Adrenal gland (tissue), 9 donors: ENCODE measurements at regions not wholly inside any gene's neighbourhood (a gene's known extent, or its start where the extent isn't known, plus 50 kb on each side); places are given as distances from the start of the nearest gene placed in this dataset.

Source experiments
- DNase-seq, 7 donors: peaks; one replicate each; pipeline ENCODE4 v3.0.0-alpha.2; 2019 to 2020
- H3K27ac ChIP-seq, 5 donors: fragments of 200-600 bp; sonication (generic) in 4 of 5; 1 replicate in 3 of 5; 2 replicates in 2 of 5; pipeline versions ENCODE4 v1.5.1 to v1.8.0; 2016 to 2020; ENCODE audit warnings: mild to moderate bottlenecking in 1 of 5
- H3K27me3 ChIP-seq: fragments of 200-600 bp; 2 replicates; pipeline ENCODE4 v1.8.0; 2021
- H3K36me3 ChIP-seq, 2 donors: fragments of 200-600 bp; replicated peaks in 1 of 2; 1 replicate in 1 of 2; 2 replicates in 1 of 2; pipeline versions ENCODE4 v1.5.1 to v1.8.0; 2018 to 2022
- H3K4me1 ChIP-seq, 2 donors: fragments of 200-600 bp; replicated peaks in 1 of 2; 1 replicate in 1 of 2; 2 replicates in 1 of 2; pipeline versions ENCODE4 v1.5.1 to v1.8.0; 2018 to 2021
- H3K4me3 ChIP-seq, 4 donors: fragments of 200-600 bp; sonication (generic) in 3 of 4; one replicate each; pipeline ENCODE4 v1.5.1; 2016 to 2018
- H3K9me3 ChIP-seq, 3 donors: fragments of 200-600 bp; sonication (generic) in 1 of 3; replicated peaks in 1 of 3; 1 replicate in 2 of 3; 2 replicates in 1 of 3; pipeline versions ENCODE4 v1.5.1 to v1.8.0; 2016 to 2021
- POLR2A ChIP-seq, 2 donors: fragments of 450-650 bp; IDR thresholded peaks; one replicate each; pipeline ENCODE4 v1.6.1; 2017; ENCODE audit warnings: antibody characterized with exemption in 2 of 2, mild to moderate bottlenecking in 2 of 2, moderate library complexity in 1 of 2
- WGBS, 4 donors: extraction: QIAGEN DNeasy Blood & Tissue Kit in 2 of 4; methylation state at CpG; one replicate each; pipeline versions ENCODE4 v1.1.5 to v1.1.7; 2013 to 2017; 5-methylcytosine and 5-hydroxymethylcytosine counted together
- intact Hi-C, 2 donors: fragments of 100-400 bp; cut with DNase I; formaldehyde crosslinking; loops; one replicate each; pipeline versions ENCODE4 v1.14.1 to v1.15.0; 2022 to 2023
- TF ChIP-seq, protein P1 (sequence below), 6 experiments: fragments of 450-650 bp in 4 of 6; fragments of 200-600 bp in 2 of 6; sonication (generic) in 1 of 6; IDR thresholded peaks; 1 replicate in 5 of 6; 2 replicates in 1 of 6; pipeline versions ENCODE4 v1.5.1 to v1.8.0; 2016 to 2021; ENCODE audit warnings: antibody characterized with exemption in 6 of 6, mild to moderate bottlenecking in 2 of 6, moderate library complexity in 1 of 6
- donor health status: healthy with polysubstance abuse.
- donor health status: Bipolar disorder and iron deficiency.
- donor health status: DM: yes; HTN: yes; CAD: no.
- donor health status: DM: no; HTN: no; CAD: no.
- donor health status: DM: no; HTN: no; CAD: no.

- intact Hi-C loops: loop anchor here in 1 of 2 donors (10.0 kb wide), 1 partner anchor 64 kb away; no protein-coding TSS in a partner anchor
- Histone ChIP-seq H3K36me3 (no peaks in the 10 kb centered on the region), H3K4me1 (no peaks in the 10 kb centered on the region), H3K27me3 (no peaks in the 10 kb centered on the region), H3K4me3 (no peak overlapping the region), H3K9me3 (no peaks in the 10 kb centered on the region), H3K27ac (no peak overlapping the region)
- WGBS, 4 donors: 62 to 74% (median 67%) methylated on average over 7 to 9 of the region's 9 CpGs
- no peak for TF ChIP-seq POLR2A (IDR thresholded peaks at IDR 0.05)
- TF ChIP-seq, protein P1, sequence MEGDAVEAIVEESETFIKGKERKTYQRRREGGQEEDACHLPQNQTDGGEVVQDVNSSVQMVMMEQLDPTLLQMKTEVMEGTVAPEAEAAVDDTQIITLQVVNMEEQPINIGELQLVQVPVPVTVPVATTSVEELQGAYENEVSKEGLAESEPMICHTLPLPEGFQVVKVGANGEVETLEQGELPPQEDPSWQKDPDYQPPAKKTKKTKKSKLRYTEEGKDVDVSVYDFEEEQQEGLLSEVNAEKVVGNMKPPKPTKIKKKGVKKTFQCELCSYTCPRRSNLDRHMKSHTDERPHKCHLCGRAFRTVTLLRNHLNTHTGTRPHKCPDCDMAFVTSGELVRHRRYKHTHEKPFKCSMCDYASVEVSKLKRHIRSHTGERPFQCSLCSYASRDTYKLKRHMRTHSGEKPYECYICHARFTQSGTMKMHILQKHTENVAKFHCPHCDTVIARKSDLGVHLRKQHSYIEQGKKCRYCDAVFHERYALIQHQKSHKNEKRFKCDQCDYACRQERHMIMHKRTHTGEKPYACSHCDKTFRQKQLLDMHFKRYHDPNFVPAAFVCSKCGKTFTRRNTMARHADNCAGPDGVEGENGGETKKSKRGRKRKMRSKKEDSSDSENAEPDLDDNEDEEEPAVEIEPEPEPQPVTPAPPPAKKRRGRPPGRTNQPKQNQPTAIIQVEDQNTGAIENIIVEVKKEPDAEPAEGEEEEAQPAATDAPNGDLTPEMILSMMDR (IDR thresholded peaks at IDR 0.05): no peak
- no peak for DNase-seq
These were observed 351.2 kb upstream of the EEF2KMT start for GRCh38 chr16:5448798-5449197.

DNA sequence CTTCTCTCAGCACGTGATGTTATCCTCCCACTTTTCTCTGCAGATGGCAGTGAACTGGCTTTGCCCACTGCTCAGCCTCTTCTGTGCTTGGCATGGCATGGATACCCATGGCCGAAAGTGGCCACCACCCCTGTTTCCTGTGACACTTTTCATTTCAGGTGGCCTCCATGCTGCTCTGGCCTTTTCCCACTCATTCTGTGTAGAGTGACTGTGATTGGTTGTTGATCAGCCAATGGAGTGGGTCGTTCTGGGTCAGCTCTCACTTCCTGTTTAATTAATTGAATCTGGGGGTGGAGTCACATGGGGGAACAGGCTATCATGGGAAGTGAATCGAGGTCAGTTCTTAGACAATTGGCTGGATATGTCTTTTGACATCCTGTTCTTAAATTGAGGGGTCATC is 350.1 kb upstream of the EEF2KMT start:
- Histone ChIP-seq H3K4me1 (no peaks in the 10 kb centered on the region), H3K36me3 (no peaks in the 10 kb centered on the region), H3K27ac (no peak overlapping the region), H3K9me3 (no peaks in the 10 kb centered on the region), H3K4me3 (no peak overlapping the region), H3K27me3 (no peaks in the 10 kb centered on the region)
- 67 to 76% (median 74%) methylated on average over 4 of the region's 4 CpGs for WGBS, 4 donors
- no peak for DNase-seq
- TF ChIP-seq, protein P1 (IDR thresholded peaks at IDR 0.05): no peak
- TF ChIP-seq POLR2A (IDR thresholded peaks at IDR 0.05): no peak
- intact Hi-C loops: loop anchor here in 1 of 2 donors (10.0 kb wide), 1 partner anchor 63 kb away; no protein-coding TSS in a partner anchor

GRCh38 chr16:5446623-5447240 is 349.1 kb upstream of the EEF2KMT start:
- H3K27ac ChIP-seq: no peak overlapping the region
- no peaks in the 10 kb centered on the region for H3K9me3 ChIP-seq
- TF ChIP-seq, protein P1 (IDR thresholded peaks at IDR 0.05): no peak
- TF ChIP-seq POLR2A (IDR thresholded peaks at IDR 0.05): no peak
- DNase-seq: no peak
- H3K27me3 ChIP-seq: no peaks in the 10 kb centered on the region
- 61 to 65% (median 63%) methylated on average over 8 of the region's 8 CpGs for WGBS, 4 donors
- H3K4me1 ChIP-seq: no peaks in the 10 kb centered on the region
- no peaks in the 10 kb centered on the region for H3K36me3 ChIP-seq
- H3K4me3 ChIP-seq: no peak overlapping the region
- intact Hi-C loops: loop anchor here in 1 of 2 donors (10.0 kb wide), 1 partner anchor 62 kb away; no protein-coding TSS in a partner anchor

- H3K27ac ChIP-seq: no peak overlapping the region
- H3K9me3 ChIP-seq: no peaks in the 10 kb centered on the region
- intact Hi-C loops: loop anchor here in 1 of 2 donors (10.0 kb wide), 1 partner anchor 59 kb away; no protein-coding TSS in a partner anchor
- H3K27me3 ChIP-seq: no peaks in the 10 kb centered on the region
- no peaks in the 10 kb centered on the region for H3K4me1 ChIP-seq
- no peak for DNase-seq
- WGBS, 4 donors: 72 to 83% (median 78%) methylated on average over 7 of the region's 7 CpGs
- TF ChIP-seq, protein P1 (IDR thresholded peaks at IDR 0.05): no peak
- no peak for TF ChIP-seq POLR2A (IDR thresholded peaks at IDR 0.05)
- no peak overlapping the region for H3K4me3 ChIP-seq
- no peaks in the 10 kb centered on the region for H3K36me3 ChIP-seq
These were observed 346.6 kb upstream of the EEF2KMT start for GRCh38 chr16:5444189-5444588.
